HuH-7.5 (cell line): ENCODE measurements at regions not wholly inside any gene's neighbourhood (a gene's known extent, or its start where the extent isn't known, plus 50 kb on each side); places are given as distances from the start of the nearest gene placed in this dataset.

ENCODE experiments used
- DNase-seq: peaks from one replicate; pipeline ENCODE4 v3.0.0; 2011; ENCODE audit warnings: low spot score

DNA sequence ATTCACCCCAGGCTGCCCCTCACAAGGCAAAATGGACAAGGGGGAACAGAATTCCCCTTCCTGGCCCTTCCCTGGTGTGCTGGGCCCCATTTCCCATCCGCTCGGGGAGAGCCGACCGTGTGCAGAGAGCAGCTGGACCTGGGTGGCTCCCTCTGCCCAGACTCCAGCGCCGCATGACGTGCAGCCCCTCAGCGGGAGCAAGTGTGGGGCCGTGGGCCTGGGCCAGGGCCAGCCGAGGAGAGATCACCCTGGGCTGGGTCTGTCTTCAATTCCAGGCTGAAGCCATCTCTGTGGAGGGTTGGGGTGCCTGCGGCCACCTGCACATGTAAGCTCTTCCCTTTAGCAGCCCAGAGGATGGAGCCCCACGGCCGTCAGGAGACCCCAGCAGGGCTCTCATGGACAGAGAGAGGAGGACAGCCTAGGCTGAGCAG lies 241.8 kb downstream of the TTLL2 start:
- no peak for DNase-seq

- DNase-seq = no peak
These were observed 242.5 kb downstream of the TTLL2 start for GRCh38 chr6:167567142-167568033.

DNA sequence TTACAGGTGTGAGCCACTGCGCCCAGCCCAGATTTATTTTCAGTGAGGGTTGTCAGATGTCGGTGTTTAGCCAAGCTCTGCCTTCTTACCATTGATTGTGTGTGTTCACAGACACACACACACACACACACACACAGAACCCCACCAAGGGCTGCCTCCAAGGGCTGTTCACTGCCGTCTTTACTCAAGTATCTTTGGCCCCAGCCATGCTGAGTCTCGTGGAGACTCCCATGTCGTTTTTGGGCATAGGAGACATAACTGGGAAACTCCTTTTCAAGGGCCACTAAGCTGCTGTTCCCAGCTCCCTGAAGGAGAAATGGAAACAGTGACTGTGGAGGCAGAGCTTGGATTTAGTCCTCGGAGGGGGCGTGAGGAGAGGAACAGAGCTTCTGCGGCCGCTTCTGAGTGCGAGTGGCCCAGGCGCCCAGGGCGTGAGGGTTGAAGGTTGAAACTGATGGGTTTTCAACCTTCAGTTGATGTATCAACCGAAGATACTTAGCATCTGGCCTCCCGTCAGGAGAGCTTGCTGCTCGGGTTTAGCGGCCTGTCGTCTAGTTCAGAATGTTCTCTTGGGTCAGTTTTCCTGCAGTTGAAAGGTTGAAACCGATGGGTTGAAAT lies 243.6 kb downstream of the TTLL2 start:
- no peak for DNase-seq

DNA sequence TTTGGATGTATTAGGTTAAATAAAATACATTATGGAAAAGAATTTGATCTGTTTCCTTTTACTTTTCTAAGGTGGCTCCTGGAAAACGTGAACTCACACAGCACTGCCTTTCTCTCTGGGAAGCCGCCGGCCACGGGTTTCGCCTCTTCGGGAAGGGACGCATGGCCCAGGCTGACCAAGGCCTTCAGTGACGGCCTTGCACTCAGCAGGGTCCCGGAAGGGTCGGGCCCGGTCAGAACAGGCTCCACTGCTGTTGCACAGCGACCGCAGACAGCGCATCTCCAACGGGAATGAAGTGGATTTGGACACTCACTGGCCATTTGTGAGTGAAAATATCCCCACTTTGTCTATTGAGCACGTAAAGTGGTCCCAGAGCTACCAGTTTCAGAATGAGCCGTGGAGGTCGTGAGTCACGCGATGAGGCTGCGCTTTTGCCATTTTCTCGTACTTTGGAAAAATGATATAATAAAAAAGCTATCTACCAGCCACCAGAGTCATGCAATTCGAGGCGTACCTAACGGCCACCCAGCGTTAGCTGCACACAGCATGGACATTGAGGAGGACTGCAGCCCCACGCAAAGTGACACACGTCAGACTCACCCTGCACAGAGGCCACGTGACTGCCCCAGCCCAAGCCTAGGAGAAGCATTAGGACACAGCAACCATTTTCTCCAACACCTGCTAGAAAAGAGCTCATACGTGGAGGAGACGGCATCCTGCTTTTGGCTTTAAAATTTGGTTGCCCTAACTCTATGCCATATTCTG lies 244.3 kb downstream of the TTLL2 start:
- no peak for DNase-seq

DNA sequence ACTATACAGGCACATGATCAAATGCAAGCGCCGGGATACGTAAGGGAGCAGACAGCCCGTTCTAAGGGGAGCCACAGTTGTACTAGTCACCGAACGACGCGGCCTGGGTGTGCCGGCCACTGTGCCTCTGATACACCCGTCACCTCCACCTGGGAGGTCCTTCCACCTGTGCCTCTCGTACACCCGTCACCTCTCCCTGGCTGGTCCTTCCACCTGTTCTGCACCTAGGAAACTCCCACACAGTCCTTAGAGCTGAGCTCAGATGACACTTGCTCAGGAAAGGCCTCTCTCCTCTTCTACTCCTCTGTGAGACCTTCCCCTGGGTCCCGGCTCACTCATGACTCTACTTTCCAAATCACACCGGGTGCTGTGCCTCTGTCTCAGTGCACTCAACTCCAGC lies 245.0 kb downstream of the TTLL2 start:
- DNase-seq = no peak

DNA sequence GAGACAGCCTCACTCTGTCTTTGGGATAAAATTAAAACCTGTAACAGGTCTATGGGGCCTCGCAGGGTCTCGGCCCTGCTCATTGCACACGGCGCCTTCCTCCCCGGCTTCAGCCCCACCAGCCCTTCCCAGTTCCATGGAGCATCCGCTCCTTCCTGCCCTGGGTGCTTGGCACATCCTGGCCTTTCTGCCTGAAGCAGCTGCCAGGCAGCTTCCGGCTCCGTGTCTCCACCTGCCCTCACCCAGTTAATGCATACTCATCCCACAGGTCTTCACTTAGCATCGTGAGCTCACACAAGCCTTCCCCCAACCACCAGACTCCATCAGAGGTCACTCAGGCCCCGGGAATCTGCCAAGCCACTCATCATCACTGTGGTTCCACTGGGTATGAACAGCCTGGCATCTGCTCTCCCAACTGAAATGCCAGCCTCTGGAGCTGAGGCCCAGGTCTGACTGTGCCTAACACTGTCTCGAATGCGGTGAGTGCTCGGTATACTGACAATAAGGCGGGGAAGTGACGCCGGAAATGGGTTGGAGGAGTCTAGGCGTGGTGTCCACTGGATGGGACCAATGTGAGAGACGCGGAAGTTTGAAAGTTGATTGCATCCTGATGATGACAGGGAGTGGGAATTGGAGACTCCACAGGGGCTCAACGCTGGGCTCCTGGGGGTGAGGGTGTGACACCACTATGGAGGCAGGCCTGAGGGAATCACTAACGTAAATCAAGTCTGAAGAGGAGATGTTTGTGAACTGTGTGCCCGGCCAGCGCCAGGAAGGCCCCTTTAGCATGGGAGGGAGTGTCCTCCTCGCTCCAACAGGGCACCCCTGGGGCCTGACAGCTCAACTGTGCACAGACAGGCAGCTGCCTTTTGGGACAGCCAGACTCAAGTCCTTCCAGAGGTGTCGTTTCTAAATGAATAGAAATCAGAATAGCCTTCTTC lies 245.8 kb downstream of the TTLL2 start:
- no peak for DNase-seq

GRCh38 chr6:167571550-167571949 lies 246.7 kb downstream of the TTLL2 start:
- no peak for DNase-seq

DNA sequence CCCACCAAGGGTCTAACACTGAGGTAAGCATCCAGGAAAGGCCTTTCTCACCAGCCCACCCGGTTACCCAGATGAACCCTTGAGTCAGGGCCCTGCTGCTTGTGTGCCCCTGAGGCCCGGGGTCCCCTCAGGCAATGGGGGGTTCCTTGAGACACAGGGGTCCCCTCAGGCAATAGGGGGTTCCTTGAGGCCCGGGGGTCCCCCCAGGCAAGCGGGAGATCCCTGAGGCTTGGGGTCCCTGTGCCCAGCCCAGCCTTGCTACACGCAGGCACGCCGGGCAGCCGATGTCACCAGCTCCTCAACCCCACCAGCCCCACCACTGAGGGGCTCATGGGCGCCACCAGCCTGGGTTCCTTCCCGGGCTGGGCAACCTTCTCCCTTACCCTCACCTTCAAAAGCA lies 247.2 kb downstream of the TTLL2 start:
- no peak for DNase-seq

DNA sequence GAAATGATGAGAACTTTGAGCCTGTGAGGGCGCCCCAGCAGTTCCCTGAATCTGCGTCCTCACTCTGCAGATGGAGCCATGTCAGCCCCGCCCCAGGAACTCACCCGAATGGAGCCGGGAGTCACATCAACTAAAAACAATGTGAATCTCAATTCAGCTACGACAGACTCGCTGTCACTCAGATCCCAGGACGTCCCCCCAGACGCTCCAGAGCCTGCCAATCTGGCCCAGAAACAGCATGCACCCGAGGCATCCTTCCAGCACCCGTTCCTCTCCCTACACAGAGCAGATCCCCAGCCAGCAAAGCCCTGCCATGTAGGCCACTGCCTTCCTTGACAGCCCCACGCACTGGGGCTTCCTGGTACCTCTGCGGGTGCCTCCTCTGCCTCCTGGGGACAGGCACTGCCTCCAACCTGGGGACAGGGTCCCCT lies 248.0 kb downstream of the TTLL2 start:
- no peak for DNase-seq

GRCh38 chr6:167573461-167574215 lies 248.8 kb downstream of the TTLL2 start:
- no peak for DNase-seq

DNA sequence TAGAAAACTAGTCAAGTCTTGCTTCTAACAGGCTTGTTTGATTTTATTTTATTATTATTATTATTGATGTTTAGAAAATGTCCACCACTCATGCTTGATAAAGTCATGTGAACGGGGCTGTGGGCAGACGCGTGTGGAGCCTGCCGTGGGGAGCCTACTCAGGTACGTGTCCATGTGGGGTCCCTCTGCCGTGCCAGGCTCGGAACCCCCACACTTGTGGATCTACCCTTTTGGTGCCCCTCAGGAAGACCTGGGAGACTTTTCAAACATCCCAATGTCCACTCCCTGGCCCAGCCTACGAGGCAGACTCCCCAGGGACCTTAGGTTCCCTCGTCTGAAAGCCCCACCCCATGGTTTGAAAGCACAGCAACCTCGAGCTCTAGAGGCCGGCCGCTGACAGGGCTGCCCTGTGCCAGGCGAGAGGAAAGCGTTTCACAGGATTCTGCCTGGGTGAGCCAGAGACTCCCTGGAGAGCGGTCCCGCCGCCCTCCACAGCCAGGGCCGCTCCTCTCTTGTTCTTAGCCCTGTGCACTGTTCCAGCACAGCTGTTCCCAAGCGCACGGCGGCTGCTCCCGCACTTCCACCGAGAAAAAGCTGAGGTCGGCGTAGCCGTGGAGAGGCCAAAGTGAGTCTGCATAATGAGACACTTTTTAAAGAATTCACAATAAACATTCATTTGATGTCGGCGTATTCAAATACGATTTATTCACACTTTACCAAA lies 249.7 kb downstream of the TTLL2 start:
- no peak for DNase-seq

DNA sequence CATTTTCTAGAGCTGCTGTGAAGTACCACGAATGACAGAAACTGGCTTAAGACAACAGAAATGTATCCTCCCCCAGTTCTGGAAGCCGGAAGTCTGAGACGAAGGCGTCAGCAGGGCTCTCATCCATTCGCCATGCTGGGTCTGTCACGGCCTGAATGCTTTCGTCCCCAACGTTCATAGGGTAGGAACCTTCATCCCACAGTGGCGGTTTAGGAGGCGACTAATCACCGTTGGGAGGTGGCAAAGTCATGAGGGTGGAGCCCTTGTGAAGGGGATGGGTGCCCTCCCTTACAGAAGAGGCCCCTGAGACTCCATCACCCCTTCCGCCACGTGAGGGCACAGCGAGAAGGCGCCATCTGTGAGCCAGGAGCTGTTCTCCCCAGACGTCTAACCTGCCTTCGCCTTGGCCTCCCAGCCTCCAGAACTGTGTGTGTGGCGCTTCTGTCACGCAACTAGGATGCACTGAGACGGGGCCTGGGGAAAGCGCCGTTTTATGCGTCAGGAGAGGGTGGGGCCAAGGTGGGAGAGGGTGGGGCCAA lies 250.3 kb downstream of the TTLL2 start:
- DNase-seq = no peak

- DNase-seq = no peak
These were observed 250.5 kb upstream of the AFDN start for GRCh38 chr6:167576050-167576741.

GRCh38 chr6:167576828-167577503 lies 249.7 kb upstream of the AFDN start:
- DNase-seq = no peak

DNA sequence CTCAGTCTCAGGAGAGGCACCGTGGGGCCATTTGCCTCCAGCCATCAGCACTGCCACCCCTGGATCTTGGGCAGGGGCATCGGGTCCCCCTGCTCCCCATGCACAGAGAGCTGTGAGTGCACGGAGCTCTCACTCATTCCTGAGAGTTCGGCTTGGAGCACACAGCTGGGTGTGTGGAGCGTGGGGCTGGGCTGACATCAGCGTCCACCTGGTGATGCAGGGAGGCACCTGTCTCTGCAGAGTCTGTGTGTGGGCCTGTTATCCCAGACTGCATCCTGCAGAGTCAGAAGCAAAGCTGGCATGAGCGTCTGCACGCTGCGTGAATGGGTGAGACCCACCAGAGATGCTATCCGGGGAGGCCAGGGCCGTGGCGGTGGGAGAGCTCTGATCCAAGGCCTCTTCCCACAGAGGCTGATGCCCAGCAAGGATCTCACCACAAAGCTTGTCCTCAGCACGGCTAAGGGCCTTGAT lies 248.8 kb upstream of the AFDN start:
- DNase-seq = no peak

- no peak for DNase-seq
These were observed 248.3 kb upstream of the AFDN start for GRCh38 chr6:167578371-167578901.

- no peak for DNase-seq
These were observed 246.7 kb upstream of the AFDN start for GRCh38 chr6:167579806-167580618.

- no peak for DNase-seq
These were observed 246.1 kb upstream of the AFDN start for GRCh38 chr6:167580619-167580911.
